ENCODE measurements at regions not wholly inside any gene's neighbourhood (a gene's known extent, or its start where the extent isn't known, plus 50 kb on each side); places are given as distances from the start of the nearest gene placed in this dataset.

GRCh38 chr2:240360645-240361475 is 74.6 kb upstream of the GPC1 start:
- no peak for DNase-seq (ENCODE audit: low spot score)

GRCh38 chr2:240362216-240362755 is 73.2 kb upstream of the GPC1 start:
- DNase-seq (ENCODE audit: low spot score) = no peak

GRCh38 chr2:240362826-240363745 is 72.4 kb upstream of the GPC1 start:
- DNase-seq (ENCODE audit: low spot score) = no peak

GRCh38 chr2:240363746-240364581 is 71.5 kb upstream of the GPC1 start:
- DNase-seq (ENCODE audit: low spot score) = no peak

- DNase-seq (ENCODE audit: low spot score) = no peak
Observed at GRCh38 chr2:240364582-240364960, 70.9 kb upstream of the GPC1 start.

- no peak for DNase-seq (ENCODE audit: low spot score)
Observed at GRCh38 chr2:240364961-240365775, 70.3 kb upstream of the GPC1 start.

GRCh38 chr2:240365971-240366471 is 69.4 kb upstream of the GPC1 start:
- DNase-seq (ENCODE audit: low spot score) = no peak

GRCh38 chr2:240366901-240367300 is 68.6 kb upstream of the GPC1 start:
- no peak for DNase-seq (ENCODE audit: low spot score)

- DNase-seq (ENCODE audit: low spot score) = no peak
Observed at GRCh38 chr2:240367721-240368120, 67.7 kb upstream of the GPC1 start.

- no peak for DNase-seq (ENCODE audit: low spot score)
Observed at GRCh38 chr2:240368781-240369331, 66.6 kb upstream of the GPC1 start.

- no peak for DNase-seq (ENCODE audit: low spot score)
Observed at GRCh38 chr2:240369335-240369734, 66.1 kb upstream of the GPC1 start.

GRCh38 chr2:240369801-240370585 is 65.5 kb upstream of the GPC1 start:
- no peak for DNase-seq (ENCODE audit: low spot score)

- DNase-seq (ENCODE audit: low spot score) = no peak
Observed at GRCh38 chr2:240371129-240372000, 64.1 kb upstream of the GPC1 start.

- DNase-seq (ENCODE audit: low spot score) = no peak
Observed at GRCh38 chr2:240372101-240372500, 63.4 kb upstream of the GPC1 start.

- no peak for DNase-seq (ENCODE audit: low spot score)
Observed at GRCh38 chr2:240373289-240373885, 62.1 kb upstream of the GPC1 start.

GRCh38 chr2:240374085-240374907 is 61.2 kb upstream of the GPC1 start:
- no peak for DNase-seq (ENCODE audit: low spot score)

GRCh38 chr2:240375024-240375645 is 60.3 kb upstream of the GPC1 start:
- no peak for DNase-seq (ENCODE audit: low spot score)
